ENCODE measurements at regions not wholly inside any gene's neighbourhood (a gene's known extent, or its start where the extent isn't known, plus 50 kb on each side); places are given as distances from the start of the nearest gene placed in this dataset.

DNA sequence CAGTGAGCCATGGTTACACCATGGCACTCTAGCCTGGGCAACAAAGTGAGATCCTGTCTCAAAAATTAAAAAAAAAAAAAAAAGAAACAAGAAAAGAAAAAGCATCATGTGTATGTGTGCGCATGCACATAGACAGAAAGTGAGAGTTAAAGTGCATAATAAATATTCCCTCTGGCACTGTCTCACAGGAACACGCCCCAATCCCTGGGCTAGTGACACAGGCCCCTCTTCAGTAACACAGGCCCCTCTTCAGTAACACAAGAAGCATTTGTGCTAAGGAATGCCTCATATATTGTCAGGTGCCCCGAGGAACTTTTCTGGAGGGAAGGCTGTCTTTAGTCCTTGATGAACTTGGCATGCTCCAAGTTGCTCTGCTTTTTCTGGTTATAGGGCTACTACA, 57.5 kb downstream of the RPL27A start:
- DNase-seq = no peak

DNA sequence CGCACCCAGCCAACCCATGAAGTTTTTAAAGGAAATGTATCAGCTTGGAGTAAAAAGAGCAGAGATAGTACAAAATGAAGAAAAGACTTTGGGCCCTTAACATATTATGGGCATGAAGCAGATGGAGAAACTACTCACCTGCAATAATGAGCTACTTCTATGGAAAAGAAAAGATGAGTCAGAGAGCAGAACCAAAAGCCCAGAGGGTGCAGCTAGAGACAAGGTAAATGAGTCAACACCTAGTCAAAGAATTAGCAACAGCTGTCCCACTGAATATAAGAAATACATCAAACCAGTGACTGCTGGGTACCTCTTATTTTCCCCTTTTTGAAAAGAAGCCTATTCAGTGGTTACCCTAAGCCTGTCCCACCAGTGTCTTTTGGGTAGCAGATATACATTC, 61.8 kb downstream of the RPL27A start:
- DNase-seq = no peak

DNA sequence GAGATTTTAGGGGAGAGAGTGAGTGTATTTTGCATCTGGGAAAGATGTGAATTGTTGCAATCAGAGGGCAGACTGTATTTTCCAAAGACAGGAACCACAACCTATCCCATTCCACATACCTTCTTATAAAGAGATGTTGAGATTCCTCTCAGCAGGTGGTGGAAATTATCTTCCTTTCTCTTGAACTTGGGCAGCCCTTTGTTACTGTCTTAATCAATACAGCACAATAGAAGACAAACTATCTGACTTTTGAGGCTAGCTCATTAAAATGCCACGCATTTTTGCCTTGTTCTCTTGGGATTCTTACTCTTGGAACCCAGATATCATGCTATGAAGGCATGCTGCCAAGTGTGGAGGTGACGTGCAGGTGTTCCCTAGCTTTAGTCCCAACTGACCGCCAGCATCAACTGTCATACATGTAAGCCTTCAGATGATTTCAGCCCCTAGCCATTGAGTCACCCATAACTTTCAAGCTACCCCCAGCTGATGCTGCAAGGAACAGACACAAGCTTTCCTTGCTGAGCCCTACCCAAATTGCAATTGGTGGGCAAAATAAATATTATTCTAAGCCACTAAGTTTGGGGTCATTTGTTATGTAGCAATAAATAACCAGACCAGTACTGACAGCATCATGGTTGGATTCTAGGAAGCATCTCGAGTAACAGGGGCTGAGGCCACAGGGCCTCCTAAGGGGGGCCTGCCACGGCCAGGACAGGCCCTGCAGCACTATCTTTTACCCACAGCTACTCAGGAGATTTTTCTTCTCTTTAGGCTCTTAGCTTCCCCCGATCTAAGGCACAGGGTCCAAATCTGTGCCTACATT, 63.0 kb downstream of the RPL27A start:
- DNase-seq = no peak

DNA sequence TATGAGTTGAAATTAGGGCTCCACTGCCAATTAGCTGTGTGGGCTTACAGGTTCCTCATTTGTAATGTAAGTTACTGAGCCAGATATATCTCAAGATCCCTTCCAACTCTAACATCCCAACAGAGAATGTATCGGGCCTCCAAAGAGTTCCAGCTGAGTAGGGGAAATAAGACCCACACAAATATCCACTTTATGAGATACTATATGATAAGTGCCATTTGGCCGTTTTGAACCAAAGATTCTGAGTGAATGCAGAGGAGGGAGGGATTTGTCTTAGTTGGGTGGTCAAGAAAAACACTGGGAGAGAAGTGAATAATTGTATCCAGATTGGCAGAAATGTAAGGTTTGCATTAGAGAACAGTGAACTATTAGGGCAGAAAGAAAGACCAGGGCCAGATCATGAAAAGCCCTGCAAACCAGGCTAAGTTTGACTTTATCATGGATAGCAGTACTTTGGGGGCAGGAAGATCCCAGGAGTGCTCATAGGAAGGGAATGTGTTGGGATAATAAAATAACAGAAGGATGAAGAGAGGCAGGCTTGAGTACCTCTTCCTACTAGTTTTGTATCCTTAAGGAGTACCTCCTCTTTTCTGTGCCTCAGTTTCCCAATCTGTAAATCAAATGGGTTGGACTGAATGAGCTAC, 63.9 kb downstream of the RPL27A start:
- DNase-seq = no peak

- DNase-seq = no peak
These were observed 64.6 kb downstream of the RPL27A start for GRCh38 chr11:8747173-8747572.

DNA sequence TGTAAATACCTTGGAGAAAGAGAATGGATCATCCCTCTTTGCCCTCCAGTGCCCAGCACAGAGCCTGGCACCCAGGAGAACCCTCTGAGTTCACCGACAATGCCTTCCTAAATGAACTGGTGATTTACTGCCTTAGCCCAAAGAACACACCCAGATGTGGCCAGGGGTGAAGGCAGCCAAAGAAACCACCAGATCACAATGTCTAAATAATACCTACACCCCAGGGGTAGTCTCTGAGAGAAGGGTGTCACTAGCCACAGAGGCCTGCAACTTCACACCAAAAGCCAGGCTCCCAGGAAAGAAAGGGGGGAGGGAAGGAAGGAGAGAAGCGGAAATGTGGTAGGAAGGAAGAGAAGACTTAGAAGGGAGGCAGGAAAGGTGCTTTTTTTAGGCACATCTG, 65.7 kb downstream of the RPL27A start:
- no peak for DNase-seq

DNA sequence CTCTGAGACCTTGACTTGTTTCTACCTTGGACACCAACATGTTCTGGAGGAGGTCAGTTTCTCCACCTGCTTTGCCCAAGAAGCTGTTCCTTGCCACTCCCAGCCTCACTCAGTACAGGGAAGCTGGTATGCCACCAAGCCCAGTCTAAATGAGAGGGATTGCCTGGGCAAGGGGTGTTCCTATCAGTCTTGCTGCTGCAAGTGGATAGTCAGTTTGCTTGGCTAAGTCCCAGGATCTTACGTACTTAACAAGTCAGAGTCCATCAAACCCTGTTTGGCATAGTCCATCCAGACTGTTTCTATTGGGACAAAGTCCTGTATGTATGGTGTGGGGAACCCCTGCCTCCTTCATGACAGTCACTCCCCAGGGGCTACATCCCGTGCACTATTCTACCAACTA, 66.6 kb downstream of the RPL27A start:
- no peak for DNase-seq

GRCh38 chr11:8754241-8754640, 71.6 kb downstream of the RPL27A start:
- no peak for DNase-seq

DNA sequence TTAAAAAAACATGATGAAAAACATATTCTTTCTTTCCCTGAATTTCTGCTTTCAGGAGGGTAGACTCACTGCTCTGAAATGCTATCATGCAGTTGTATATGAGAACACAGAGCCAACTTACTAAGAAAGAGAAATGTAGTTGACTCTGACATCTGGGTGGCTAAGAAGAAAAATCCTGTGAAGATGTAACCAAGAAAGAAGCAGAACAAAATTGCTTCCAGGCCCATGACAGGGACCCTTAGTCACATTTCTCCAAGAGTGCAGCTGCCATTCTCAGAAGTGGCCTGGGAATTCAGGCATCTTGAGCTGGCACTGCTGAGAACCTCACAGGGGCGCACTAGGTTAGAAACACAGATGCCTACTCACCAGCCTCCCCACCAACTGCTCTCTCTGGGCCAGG, 73.6 kb downstream of the RPL27A start:
- no peak for DNase-seq

GRCh38 chr11:8757047-8757446, 74.5 kb downstream of the RPL27A start:
- no peak for DNase-seq

DNA sequence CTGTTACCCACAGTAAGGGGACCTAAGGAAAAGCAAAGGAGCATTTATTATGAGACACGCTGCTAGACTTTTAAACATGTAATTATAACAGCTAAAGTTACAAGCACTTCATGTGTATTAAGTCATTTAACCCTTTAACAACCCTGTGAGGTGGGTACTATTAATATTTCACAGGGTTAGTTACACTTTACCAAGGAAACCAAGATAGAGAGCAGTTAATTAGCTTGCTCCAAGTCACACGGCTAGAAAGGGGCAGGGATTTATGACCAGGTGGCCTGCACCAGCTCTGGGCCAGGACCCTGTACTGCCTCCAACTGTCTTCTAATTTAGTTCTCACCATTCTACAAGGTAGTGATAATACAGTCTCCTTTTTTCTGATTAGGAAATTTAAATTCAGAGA, 74.9 kb downstream of the RPL27A start:
- DNase-seq = no peak

GRCh38 chr11:8758619-8759169, 76.1 kb downstream of the RPL27A start:
- no peak for DNase-seq

DNA sequence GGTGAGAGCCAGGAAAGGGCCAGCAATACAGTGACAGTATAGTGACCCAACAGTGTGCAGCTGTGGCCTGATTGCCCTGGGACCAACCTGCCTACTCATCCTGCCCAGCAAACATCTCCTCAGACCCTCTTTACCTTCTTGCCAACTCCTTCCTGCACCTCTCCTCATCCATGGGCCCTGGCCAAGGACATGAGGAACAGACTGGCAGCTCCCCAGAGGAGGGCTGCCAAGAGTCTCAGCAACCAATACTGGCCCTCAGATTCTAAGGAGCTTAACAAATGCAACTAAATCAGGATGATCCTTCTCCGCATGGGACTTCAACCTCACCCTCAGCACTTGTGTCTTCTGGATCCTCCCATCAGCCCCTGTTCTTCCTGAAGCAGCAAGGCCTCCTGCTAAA, 77.0 kb downstream of the RPL27A start:
- no peak for DNase-seq

DNA sequence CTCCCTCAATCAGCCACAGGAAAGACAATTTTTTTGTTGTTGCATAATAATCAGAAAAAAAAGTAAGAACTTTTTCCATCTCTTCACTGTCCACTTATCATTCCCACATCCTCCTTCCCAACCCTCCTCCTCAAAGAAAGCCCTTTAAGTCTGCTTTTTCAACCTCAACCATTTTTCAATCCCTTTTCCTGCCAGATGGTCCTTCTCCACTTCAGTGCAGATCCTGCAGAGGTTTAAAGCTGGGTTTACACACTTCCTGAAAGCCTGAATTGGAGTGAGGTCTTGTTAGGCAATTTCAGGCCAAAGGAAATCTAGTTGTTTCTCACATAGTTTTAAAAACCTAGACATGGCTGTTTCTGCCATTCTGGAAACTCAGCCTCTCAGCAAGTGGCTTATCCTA, 78.3 kb downstream of the RPL27A start:
- DNase-seq = no peak

DNA sequence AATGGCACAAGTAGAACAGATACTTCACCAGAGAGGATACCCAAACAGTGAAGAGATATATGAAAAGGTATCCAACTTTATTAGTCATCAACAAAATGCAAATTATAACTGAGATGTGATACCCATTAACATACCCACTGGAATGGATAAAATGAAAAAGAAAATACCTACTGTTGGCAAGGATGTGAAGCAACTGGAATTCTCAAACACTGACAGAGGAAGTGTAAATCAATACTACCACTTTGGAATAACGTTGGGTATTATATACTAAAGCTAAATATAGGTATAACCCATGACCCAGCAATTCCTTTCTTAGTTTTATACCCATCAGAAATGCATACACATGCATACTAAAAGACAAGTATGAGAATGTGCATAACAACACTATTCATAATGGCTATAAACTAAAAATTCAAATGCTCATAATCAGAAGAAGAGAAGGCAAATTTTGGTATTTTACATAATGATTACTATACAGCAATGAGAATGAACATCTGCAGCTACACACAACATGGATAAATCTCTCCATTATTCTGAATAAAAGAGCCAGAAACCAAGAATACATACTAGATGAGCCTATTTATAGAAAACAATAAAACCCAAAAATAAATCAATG, 80.6 kb downstream of the RPL27A start:
- DNase-seq = no peak

GRCh38 chr11:8765294-8765693, 82.7 kb downstream of the RPL27A start:
- DNase-seq = no peak

DNA sequence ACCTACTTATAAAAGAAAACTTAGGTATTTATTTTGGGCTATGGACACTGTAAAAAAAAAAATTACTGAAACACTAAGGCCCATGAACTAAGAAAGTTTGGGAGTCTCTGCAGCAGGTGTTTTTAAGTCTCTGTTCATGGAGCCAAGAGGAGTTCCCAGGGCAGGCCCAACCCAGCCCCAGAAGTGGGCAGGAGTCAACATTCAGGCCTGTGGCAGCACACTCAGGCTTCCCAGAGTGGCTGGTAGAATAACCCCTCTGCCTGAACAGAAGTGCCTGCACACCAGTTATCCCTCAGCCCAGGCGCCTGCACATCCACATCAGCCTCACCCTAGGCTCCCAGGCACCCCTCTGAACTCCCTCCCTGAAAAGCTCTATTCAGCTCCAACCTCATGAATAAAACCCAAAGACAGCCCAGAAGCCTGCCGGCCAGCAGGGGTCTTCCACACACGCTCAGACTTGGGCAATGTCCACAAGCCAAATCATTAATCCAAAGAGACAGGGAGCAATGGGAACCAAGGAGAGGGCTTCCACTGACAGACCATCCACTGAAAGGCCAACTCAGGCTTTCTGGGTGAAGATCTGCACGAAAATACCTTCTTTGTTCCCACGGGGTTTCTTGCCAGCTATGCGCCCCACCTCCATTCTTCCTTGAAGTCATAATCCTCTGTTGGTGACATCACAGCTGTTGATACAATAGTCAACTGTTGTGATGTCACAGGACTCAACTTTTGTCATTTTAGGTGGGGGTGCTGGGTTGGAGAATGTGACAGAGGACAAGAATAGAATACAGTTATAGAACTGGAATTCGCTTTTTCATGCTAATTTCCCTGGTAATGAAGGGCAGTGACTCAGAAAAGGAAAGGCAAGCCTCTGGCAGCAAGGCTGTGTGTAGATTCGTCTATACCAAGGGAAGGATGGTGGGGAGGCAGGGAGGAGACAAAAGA, 83.7 kb downstream of the RPL27A start:
- DNase-seq = no peak

DNA sequence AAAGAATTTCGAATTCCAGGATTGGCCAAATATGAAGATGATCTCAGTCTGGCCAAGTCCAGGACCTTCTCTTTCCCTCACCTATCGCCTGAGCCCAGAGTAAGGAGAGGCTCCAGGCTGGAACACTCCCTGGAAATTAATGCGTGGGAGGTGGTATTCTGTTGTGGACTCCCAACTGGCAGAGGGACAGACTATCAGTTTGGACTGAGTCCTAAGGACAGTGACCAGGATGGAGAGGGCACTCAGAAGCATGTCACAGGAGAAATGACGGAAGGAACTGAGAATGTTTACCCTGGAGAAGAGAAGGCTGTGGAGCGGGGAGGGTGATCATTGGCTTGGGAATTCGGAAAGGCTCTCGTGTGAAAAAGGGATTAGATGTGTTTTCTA, 84.4 kb downstream of the RPL27A start:
- no peak for DNase-seq

DNA sequence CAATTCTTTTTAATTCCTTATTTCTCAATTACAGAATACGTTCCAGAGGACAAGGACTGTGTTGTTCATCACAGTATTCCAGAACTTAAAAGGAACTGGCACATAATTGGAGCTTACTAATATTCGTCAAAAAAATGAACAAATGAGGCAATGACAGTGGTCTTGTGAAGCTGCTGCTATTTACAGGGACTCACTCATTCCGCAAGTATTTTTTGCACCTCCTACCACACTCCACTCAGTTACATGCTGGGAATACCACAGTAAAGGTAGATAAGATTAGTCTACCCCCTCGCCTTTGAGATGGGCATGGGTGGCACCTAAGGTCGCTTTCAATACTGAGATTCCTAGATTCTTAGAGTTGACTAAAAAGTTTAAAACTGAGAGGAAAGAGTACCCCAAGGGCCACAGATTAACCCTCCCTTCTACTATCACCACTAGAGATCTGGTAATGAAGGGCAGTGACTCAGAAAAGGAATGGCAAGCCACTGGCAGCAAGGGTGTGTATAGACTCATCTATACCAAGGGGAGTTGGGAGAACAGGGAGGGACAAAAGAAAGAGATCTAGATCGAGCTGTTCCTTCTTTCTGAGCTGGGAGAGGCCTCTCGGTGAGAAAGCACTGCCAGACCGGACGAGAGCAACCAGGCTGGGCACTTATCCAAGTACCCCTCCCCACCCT, 85.0 kb downstream of the RPL27A start:
- DNase-seq = no peak

- no peak for DNase-seq
These were observed 86.2 kb downstream of the RPL27A start for GRCh38 chr11:8768625-8769333.

Data from NCI-H1105 treated with DMSO at 0.1 percent for 48 hours (cell line).